ENCODE measurements at regions not wholly inside any gene's neighbourhood (a gene's known extent, or its start where the extent isn't known, plus 50 kb on each side); places are given as distances from the start of the nearest gene placed in this dataset.

DNA sequence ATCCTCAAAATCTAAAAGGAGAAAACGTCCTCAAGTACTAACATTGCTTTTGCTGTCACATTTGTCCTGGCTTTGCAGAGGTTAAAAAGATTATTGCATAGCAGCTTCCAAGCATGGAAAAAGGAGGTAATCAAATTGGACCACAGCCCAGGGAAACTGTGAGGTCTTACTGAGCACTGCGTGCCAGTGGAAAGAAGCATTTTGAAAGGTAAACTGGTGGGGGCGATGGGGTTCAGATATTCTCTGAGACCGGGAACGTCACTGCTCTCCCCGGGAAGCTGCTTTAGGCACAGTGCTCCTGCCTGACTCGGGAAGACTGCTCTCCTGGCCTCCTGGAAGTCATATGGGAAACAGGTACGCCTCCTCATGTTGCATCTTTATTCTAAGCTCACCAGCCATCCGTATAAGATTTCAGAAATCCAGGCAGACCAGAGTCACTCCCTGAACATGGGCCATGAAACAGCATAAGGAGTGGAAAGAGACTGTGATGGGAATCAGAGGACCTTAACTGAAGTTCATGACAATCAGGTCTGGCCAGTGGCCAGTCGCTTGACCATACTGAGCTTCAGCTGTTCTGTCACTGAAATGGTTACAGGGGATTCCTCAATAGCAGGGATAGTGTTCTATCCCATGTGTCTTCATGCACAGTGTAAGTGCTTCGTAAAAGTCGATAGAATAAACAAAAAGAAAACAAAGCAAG is 284.1 kb downstream of the TRIB2 start:
- ATAC-seq (no peak), DNase-seq (ENCODE audit: low spot score) (no peak), FAIRE-seq (no peak)
- CTCF ChIA-PET (ENCODE audit: low intra/inter-chr PET ratio, low total read pairs), result no interaction called here
- no peak overlapping the region for H2AFZ ChIP-seq (ENCODE audit: low read length)
- intact Hi-C loops (cut with micrococcal nuclease; ENCODE audit: unreplicated experiment) (loop anchor here (10.0 kb wide), 1 partner anchor 1256 kb away; the partner anchor contains the start of gene LPIN1), in situ Hi-C loops (cut with HindIII; ENCODE audit: extremely low pct_ligation_motif_present, low pct_unique_long_range_greater_than_20kb) (loop anchor here (10.0 kb wide), 1 partner anchor 1166 kb away; no protein-coding TSS in a partner anchor)
- H4K20me1 ChIP-seq (ENCODE audit: insufficient read depth, low read length), result no peaks in the 10 kb centered on the region
- H3K4me1 ChIP-seq (ENCODE audit: insufficient read depth, low read length), result no peaks in the 10 kb centered on the region
- H3K27ac ChIP-seq (ENCODE audit: extremely low read length, insufficient read depth, low read length), result no peak overlapping the region
- H3K27me3 ChIP-seq (ENCODE audit: control insufficient read depth in 1 of 2, insufficient read depth in 2 of 2, low read length in 2 of 2), result no peaks in the 10 kb centered on the region
- no peak for TF ChIP-seq EEA1 (CRISPR knock-in tag; IDR thresholded peaks at IDR 0.05; ENCODE audit: borderline replicate concordance)
- no peak for TF ChIP-seq EHMT2 (IDR thresholded peaks at IDR 0.05; ENCODE audit: borderline replicate concordance, low read depth, low read length)
- TF ChIP-seq, protein P1, sequence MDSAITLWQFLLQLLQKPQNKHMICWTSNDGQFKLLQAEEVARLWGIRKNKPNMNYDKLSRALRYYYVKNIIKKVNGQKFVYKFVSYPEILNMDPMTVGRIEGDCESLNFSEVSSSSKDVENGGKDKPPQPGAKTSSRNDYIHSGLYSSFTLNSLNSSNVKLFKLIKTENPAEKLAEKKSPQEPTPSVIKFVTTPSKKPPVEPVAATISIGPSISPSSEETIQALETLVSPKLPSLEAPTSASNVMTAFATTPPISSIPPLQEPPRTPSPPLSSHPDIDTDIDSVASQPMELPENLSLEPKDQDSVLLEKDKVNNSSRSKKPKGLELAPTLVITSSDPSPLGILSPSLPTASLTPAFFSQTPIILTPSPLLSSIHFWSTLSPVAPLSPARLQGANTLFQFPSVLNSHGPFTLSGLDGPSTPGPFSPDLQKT (CRISPR knock-in tag; IDR thresholded peaks at IDR 0.05; ENCODE audit: borderline replicate concordance), result no peak
- TF ChIP-seq ZNF260 (CRISPR knock-in tag; IDR thresholded peaks at IDR 0.05; ENCODE audit: borderline replicate concordance, low read depth), result no peak
- TF ChIP-seq, protein P2, sequence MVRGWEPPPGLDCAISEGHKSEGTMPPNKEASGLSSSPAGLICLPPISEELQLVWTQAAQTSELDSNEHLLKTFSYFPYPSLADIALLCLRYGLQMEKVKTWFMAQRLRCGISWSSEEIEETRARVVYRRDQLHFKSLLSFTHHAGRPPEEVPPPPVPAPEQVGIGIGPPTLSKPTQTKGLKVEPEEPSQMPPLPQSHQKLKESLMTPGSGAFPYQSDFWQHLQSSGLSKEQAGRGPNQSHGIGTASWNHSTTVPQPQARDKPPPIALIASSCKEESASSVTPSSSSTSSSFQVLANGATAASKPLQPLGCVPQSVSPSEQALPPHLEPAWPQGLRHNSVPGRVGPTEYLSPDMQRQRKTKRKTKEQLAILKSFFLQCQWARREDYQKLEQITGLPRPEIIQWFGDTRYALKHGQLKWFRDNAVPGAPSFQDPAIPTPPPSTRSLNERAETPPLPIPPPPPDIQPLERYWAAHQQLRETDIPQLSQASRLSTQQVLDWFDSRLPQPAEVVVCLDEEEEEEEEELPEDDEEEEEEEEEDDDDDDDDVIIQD (CRISPR knock-in tag; IDR thresholded peaks at IDR 0.05; ENCODE audit: low read depth), result no peak
- no peak for TF ChIP-seq IRF1 (CRISPR knock-in tag; IDR thresholded peaks at IDR 0.05; ENCODE audit: low read depth)
- no peak for TF ChIP-seq NCOA5 (CRISPR knock-in tag; IDR thresholded peaks at IDR 0.05)
- TF ChIP-seq, protein P3, sequence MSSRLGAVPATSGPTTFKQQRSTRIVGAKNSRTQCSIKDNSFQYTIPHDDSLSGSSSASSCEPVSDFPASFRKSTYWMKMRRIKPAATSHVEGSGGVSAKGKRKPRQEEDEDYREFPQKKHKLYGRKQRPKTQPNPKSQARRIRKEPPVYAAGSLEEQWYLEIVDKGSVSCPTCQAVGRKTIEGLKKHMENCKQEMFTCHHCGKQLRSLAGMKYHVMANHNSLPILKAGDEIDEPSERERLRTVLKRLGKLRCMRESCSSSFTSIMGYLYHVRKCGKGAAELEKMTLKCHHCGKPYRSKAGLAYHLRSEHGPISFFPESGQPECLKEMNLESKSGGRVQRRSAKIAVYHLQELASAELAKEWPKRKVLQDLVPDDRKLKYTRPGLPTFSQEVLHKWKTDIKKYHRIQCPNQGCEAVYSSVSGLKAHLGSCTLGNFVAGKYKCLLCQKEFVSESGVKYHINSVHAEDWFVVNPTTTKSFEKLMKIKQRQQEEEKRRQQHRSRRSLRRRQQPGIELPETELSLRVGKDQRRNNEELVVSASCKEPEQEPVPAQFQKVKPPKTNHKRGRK (CRISPR knock-in tag; IDR thresholded peaks at IDR 0.05), result no peak
- no peak for TF ChIP-seq PRDM15 (CRISPR knock-in tag; IDR thresholded peaks at IDR 0.05)
- TF ChIP-seq TOE1 (CRISPR knock-in tag; IDR thresholded peaks at IDR 0.05), result no peak
- no peak for TF ChIP-seq DDIT3 (CRISPR knock-in tag; IDR thresholded peaks at IDR 0.05)
- TF ChIP-seq ZNF331 (CRISPR knock-in tag; IDR thresholded peaks at IDR 0.05), result no peak
- TF ChIP-seq MXD4 (CRISPR knock-in tag; IDR thresholded peaks at IDR 0.05), result no peak
- TF ChIP-seq TEAD3 (CRISPR knock-in tag; optimal IDR thresholded peaks at IDR 0.05; ENCODE audit: borderline replicate concordance), result no peak
- BruUV-seq (replicated peaks), result no TSS peak
- no peaks in the 10 kb centered on the region for H3K9me3 ChIP-seq (ENCODE audit: low read length)
- H3K79me2 ChIP-seq (ENCODE audit: insufficient read depth, low read length), result no peaks in the 10 kb centered on the region
- no peaks in the 10 kb centered on the region for H3K36me3 ChIP-seq (replicated peaks in 1 of 2; ENCODE audit: control insufficient read depth in 1 of 2, insufficient read depth in 2 of 2, low read length in 2 of 2)
- H3K4me3 ChIP-seq (replicated peaks in 1 of 3; ENCODE audit: insufficient read depth in 1 of 3, low read depth in 2 of 3, low read length in 3 of 3), result no peak overlapping the region
- H3K9ac ChIP-seq (ENCODE audit: insufficient read depth, low read depth, low read length), result no peak overlapping the region
- POLR2A ChIA-PET, result no interaction called here
- 22% methylated on average over 11 of the region's 12 CpGs for WGBS (ENCODE audit: low lambda C conversion rate)
- H3K4me2 ChIP-seq (ENCODE audit: low read depth, low read length), result no peak overlapping the region

Data from HepG2 (cell line).